ENCODE measurements at regions not wholly inside any gene's neighbourhood (a gene's known extent, or its start where the extent isn't known, plus 50 kb on each side); places are given as distances from the start of the nearest gene placed in this dataset.

DNA sequence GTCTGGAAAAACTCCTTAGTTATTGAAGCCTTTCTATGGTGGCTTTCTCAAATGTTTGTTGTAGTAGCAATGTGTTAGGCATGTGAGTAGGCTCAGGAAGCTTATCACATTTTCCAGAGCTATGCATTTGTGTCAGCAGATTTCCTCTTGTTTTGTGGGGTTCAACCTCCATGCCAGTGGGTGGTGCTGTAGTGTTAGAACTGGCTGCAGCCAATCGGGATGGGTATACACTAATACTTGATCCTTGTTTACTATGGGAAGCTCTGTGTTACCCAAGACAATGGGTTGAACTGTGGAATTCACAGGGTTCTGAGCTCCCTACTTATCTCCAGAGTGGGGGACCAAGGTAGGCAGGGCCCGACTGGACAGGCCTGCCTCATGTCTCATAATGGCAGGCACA is 348.5 kb upstream of the ADAMTS5 start:
- Histone ChIP-seq H3K4me3 (no peak overlapping the region), H3K9me3 (replicated peaks; ENCODE audit: control insufficient read depth, insufficient read depth, low read depth, low read length) (no peaks in the 10 kb centered on the region; the same call in 1 of the 2 replicates), H3K79me2 (ENCODE audit: control insufficient read depth, insufficient read depth, low read length) (no peaks in the 10 kb centered on the region), H4K20me1 (replicated peaks; ENCODE audit: control insufficient read depth, insufficient read depth, low read length) (no peaks in the 10 kb centered on the region), H3K27me3 (ENCODE audit: control insufficient read depth in 2 of 2, insufficient read depth in 2 of 2, low read length in 2 of 2) (no peaks in the 10 kb centered on the region), H3K4me2 (ENCODE audit: insufficient read depth, low read length) (no peak overlapping the region), H3K36me3 (ENCODE audit: control insufficient read depth, insufficient read depth, low read length) (no peaks in the 10 kb centered on the region), H3K9me1 (ENCODE audit: control insufficient read depth, insufficient read depth, low read length) (no peaks in the 10 kb centered on the region), H3K27ac (ENCODE audit: extremely low read depth, low read depth, low read length) (no peak overlapping the region), H2AFZ (ENCODE audit: low read depth, low read length) (no peak overlapping the region), H3K4me1 (replicated peaks in 1 of 2; ENCODE audit: control insufficient read depth in 2 of 2, insufficient read depth in 2 of 2, low read length in 2 of 2) (no peaks in the 10 kb centered on the region), H3K9ac (ENCODE audit: insufficient read depth in 1 of 2, low read depth in 2 of 2, low read length in 2 of 2) (no peak overlapping the region)
- FAIRE-seq (no peak), ATAC-seq (no peak), DNase-seq (ENCODE audit: extremely low read depth in 1 of 4, low spot score in 3 of 4) (no peak)
- intact Hi-C loops (cut with micrococcal nuclease) = no loop called here
- ChIA-PET CTCF (ENCODE audit: low intra/inter-chr PET ratio) (no interaction called here), POLR2A (no interaction called here)
- TF ChIP-seq RAD51 (IDR thresholded peaks at IDR 0.05; ENCODE audit: borderline replicate concordance, low read depth) = no peak
- no peak for TF ChIP-seq ZNF146 (CRISPR knock-in tag; IDR thresholded peaks at IDR 0.05; ENCODE audit: unreplicated experiment)
- TF ChIP-seq ZNF583 (CRISPR knock-in tag; IDR thresholded peaks at IDR 0.05) = no peak
- TF ChIP-seq SMAD1 (IDR thresholded peaks at IDR 0.05; ENCODE audit: low read depth, low read length, partially characterized antibody) = no peak
- no peak for TF ChIP-seq JUN (IDR thresholded peaks at IDR 0.05; ENCODE audit: borderline replicate concordance, low read depth, low read length)
- no peak for TF ChIP-seq JUN (CRISPR knock-in tag; IDR thresholded peaks at IDR 0.05; ENCODE audit: borderline replicate concordance)
- TF ChIP-seq GABPA (tag; conservative IDR thresholded peaks at IDR 0.05; ENCODE audit: low read depth) = no peak
- no peak for TF ChIP-seq ZC3H11A (IDR thresholded peaks at IDR 0.05; ENCODE audit: low read depth, low read length)
- TF ChIP-seq GTF2F1 (IDR thresholded peaks at IDR 0.05; ENCODE audit: low read depth, low read length) = no peak
- TF ChIP-seq ARID2 (IDR thresholded peaks at IDR 0.05) = no peak
- no TSS peak for BruUV-seq (replicated peaks)
- WGBS (ENCODE audit: insufficient coverage, low coverage, missing lambda C conversion rate) = 0% methylated on average over 2 of the region's 2 CpGs
- in situ Hi-C loops (cut with MboI) = no loop called here
